Muscle of leg (tissue), 3 donors: ENCODE measurements at regions not wholly inside any gene's neighbourhood (a gene's known extent, or its start where the extent isn't known, plus 50 kb on each side); places are given as distances from the start of the nearest gene placed in this dataset.
A peak's percentile ranks its signal among the peaks of the same experiment; 100 is the strongest.

Experiments used
- DNase-seq: peaks from one replicate; pipeline ENCODE4 v3.0.0; 2013
- H3K27ac ChIP-seq: one replicate; pipeline ENCODE4 v1.5.1; 2013; ENCODE audit warnings: mild to moderate bottlenecking, low read length, control low read depth
- H3K27me3 ChIP-seq: one replicate; pipeline ENCODE4 v1.6.1; 2013; ENCODE audit warnings: low read length; ENCODE audit not compliant: control insufficient read depth, insufficient read depth
- H3K36me3 ChIP-seq: one replicate; pipeline ENCODE4 v1.6.1; 2013; ENCODE audit warnings: low read length; ENCODE audit not compliant: control insufficient read depth, insufficient read depth
- H3K4me1 ChIP-seq: one replicate; pipeline ENCODE4 v1.6.1; 2013; ENCODE audit warnings: low read length; ENCODE audit not compliant: control insufficient read depth, insufficient read depth
- H3K4me3 ChIP-seq: one replicate; pipeline ENCODE4 v1.5.1; 2013; ENCODE audit warnings: low read length, control low read depth
- H3K9me3 ChIP-seq: replicated peaks from 2 replicates; pipeline ENCODE4 v1.6.1; 2013; ENCODE audit warnings: low read depth, low read length; ENCODE audit not compliant: control insufficient read depth
- WGBS: methylation state at CpG from one replicate; pipeline ENCODE4 v1.1.5; 2013; ENCODE audit warnings: missing lambda C conversion rate; ENCODE audit not compliant: insufficient coverage; 5-methylcytosine and 5-hydroxymethylcytosine counted together

DNA sequence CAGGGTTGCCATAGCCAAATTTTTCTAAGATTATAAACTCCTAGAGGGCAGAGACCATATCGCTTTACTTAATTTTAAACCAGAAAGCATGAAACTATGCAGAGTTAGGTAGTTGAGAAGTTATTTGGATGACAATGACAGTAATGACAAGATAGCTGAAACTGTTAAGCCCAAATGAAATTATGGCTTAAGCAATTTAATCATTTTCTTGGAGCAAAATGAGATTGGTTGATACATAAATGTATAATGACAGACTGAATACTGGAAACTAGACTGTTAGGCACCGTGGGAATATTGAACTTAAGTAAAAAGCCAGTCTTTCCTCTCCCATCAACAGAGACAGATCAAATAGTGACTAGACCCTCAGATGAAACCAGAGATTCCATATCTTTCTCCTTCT lies 670.3 kb upstream of the NRSN1 start:
- H3K4me3 ChIP-seq: no peak overlapping the region
- H3K4me1 ChIP-seq: peaks cover 2% of the 10 kb centered on the region
- no peaks in the 10 kb centered on the region for H3K36me3 ChIP-seq
- no peaks in the 10 kb centered on the region for H3K27me3 ChIP-seq
- no peak overlapping the region for H3K27ac ChIP-seq
- WGBS: no CpG with 5 or more reads among the region's 2 CpGs
- no peaks in the 10 kb centered on the region for H3K9me3 ChIP-seq
- no peak for DNase-seq

GRCh38 chr6:23456396-23456795 lies 669.6 kb upstream of the NRSN1 start:
- DNase-seq: no peak
- Histone ChIP-seq H3K4me1 (peaks cover 2% of the 10 kb centered on the region), H3K36me3 (no peaks in the 10 kb centered on the region), H3K4me3 (no peak overlapping the region), H3K27ac (no peak overlapping the region), H3K9me3 (no peaks in the 10 kb centered on the region), H3K27me3 (no peaks in the 10 kb centered on the region)

- no CpG with 5 or more reads among the region's 2 CpGs for WGBS
Observed at GRCh38 chr6:23457321-23457720, 668.7 kb upstream of the NRSN1 start.

DNA sequence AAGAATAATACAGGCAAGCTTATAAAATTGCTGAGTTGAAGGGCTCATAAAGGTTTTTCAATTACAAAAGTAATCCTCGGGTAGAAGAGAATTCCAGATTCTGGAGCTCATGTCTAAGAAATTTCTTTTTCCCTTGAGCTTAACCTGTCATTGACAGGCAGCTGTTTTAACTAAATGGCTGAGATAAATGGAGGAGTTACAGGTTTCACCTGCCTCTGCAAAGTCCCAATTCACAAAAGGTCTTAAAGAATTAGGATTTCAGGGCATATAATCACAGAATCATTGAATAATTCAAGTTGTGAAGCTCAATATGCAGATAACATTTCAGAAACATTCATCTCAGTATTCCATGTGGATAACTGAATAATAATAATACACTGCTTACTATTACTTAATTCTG lies 660.1 kb upstream of the NRSN1 start:
- no peaks in the 10 kb centered on the region for H3K36me3 ChIP-seq
- WGBS: no CpG with 5 or more reads among the region's 1 CpG
- no peak overlapping the region for H3K27ac ChIP-seq
- no peaks in the 10 kb centered on the region for H3K9me3 ChIP-seq
- no peaks in the 10 kb centered on the region for H3K27me3 ChIP-seq
- H3K4me1 ChIP-seq: no peaks in the 10 kb centered on the region
- no peak overlapping the region for H3K4me3 ChIP-seq
- DNase-seq: no peak

More at GRCh38 chr6:23457321-23457720, 668.7 kb upstream of the NRSN1 start:
- Histone ChIP-seq H3K9me3 (no peaks in the 10 kb centered on the region), H3K36me3 (no peaks in the 10 kb centered on the region), H3K27me3 (no peaks in the 10 kb centered on the region), H3K4me3 (no peak overlapping the region), H3K27ac (no peak overlapping the region), H3K4me1 (peaks cover 2% of the 10 kb centered on the region)
- no peak for DNase-seq

DNA sequence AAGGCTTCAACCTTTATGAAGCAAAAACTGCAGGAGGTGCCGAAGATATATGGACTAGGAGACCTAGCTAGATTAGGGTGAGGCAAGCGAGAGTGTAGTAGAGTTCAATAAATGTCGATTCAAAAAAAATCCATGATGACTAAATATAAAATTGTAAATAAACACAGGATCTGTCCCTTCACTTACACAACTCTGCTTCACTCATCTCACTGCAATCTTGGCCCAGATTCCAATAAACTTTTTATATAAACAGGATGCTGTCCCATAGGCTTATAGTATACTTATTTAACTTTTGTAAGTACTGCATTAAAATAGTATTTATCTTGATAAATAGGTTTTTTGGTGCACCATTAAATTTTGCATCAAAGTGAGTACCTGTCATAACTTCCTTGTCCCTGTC lies 648.4 kb upstream of the NRSN1 start:
- H3K27ac ChIP-seq: no peak overlapping the region
- no CpG with 5 or more reads among the region's 3 CpGs for WGBS
- H3K9me3 ChIP-seq: no peaks in the 10 kb centered on the region
- H3K4me1 ChIP-seq: no peaks in the 10 kb centered on the region
- no peaks in the 10 kb centered on the region for H3K27me3 ChIP-seq
- H3K36me3 ChIP-seq: no peaks in the 10 kb centered on the region
- no peak for DNase-seq
- no peak overlapping the region for H3K4me3 ChIP-seq

GRCh38 chr6:23478312-23478711 lies 647.7 kb upstream of the NRSN1 start:
- no peaks in the 10 kb centered on the region for H3K4me1 ChIP-seq
- no peak overlapping the region for H3K4me3 ChIP-seq
- no peaks in the 10 kb centered on the region for H3K9me3 ChIP-seq
- WGBS: no CpG with 5 or more reads among the region's 2 CpGs
- no peaks in the 10 kb centered on the region for H3K36me3 ChIP-seq
- no peak overlapping the region for H3K27ac ChIP-seq
- DNase-seq: no peak
- no peaks in the 10 kb centered on the region for H3K27me3 ChIP-seq

DNA sequence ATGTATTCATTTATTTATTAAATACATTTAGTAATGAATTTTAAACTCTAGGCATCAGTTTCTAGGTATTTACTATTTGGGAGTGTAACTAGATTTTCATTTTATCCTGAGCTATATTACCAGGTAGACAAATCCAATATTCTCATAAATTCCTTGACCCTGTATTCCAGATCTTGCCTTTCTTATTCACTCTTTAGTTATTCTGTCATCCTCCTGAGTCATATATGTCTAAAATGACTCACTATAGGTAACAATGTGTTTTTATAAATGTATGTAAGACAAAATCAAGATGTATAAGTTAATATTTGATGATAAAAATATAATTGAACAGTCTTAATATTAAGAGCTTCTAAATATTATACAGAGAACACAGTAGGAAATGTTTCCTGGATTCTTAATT lies 642.1 kb upstream of the NRSN1 start:
- DNase-seq: no peak
- Histone ChIP-seq H3K9me3 (no peaks in the 10 kb centered on the region), H3K4me3 (no peak overlapping the region), H3K36me3 (no peaks in the 10 kb centered on the region), H3K27ac (no peak overlapping the region), H3K4me1 (no peaks in the 10 kb centered on the region), H3K27me3 (no peaks in the 10 kb centered on the region)

DNA sequence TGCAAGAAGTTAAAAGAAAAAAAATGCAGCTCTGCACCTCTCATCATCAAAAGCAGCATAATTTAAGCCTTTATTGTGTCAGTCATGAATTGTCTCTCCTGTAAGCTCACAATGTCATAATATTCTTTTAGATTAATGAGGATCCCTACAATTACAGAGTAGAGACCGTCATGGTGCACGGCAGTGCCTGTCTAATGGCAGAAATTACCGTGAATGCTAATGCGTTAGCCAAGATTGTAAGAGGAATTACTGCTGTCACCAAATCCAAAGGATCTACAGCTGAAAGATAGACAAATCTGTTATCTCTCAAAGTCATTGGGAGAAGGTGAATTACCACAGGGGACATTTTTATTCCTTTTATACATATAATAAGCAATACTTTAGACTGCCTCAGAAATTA lies 631.6 kb upstream of the NRSN1 start:
- DNase-seq: no peak
- no CpG with 5 or more reads among the region's 4 CpGs for WGBS
- no peaks in the 10 kb centered on the region for H3K4me1 ChIP-seq

DNA sequence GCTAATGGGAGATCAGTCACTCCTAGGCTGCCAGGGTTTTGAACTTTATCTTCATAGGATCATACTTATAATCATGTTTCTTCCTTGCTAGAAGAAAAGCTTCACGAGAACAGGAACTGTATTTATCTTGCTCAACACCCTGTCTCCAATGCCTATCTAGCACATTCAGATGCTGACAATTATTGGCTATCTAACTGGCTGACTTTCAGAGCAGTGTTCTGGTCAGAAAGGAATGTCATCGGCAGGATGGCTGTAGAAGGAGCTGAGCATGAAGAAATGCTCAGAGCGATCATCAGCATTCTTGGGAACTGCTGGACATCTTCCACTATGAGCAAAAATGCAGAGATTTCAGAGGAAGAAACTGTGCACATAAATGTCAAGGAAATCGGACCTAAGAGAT lies 628.0 kb upstream of the NRSN1 start:
- no peaks in the 10 kb centered on the region for H3K36me3 ChIP-seq
- no peaks in the 10 kb centered on the region for H3K27me3 ChIP-seq
- no peak overlapping the region for H3K4me3 ChIP-seq
- H3K27ac ChIP-seq: no peak overlapping the region
- DNase-seq: peak; percentile 33
- H3K9me3 ChIP-seq: no peaks in the 10 kb centered on the region
- H3K4me1 ChIP-seq: no peaks in the 10 kb centered on the region
- WGBS: 32% methylated on average over 2 of the region's 4 CpGs

More for the DNA sequence above, 631.6 kb upstream of the NRSN1 start:
- no peaks in the 10 kb centered on the region for H3K27me3 ChIP-seq
- no peak overlapping the region for H3K4me3 ChIP-seq
- no peak overlapping the region for H3K27ac ChIP-seq
- H3K9me3 ChIP-seq: peaks cover 4% of the 10 kb centered on the region
- no peaks in the 10 kb centered on the region for H3K36me3 ChIP-seq

GRCh38 chr6:23499549-23499948 lies 626.5 kb upstream of the NRSN1 start:
- Histone ChIP-seq H3K9me3 (no peaks in the 10 kb centered on the region), H3K27me3 (no peaks in the 10 kb centered on the region), H3K36me3 (no peaks in the 10 kb centered on the region), H3K4me3 (no peak overlapping the region), H3K27ac (no peak overlapping the region), H3K4me1 (no peaks in the 10 kb centered on the region)
- no peak for DNase-seq
- WGBS: no CpG with 5 or more reads among the region's 1 CpG

- DNase-seq: no peak
- WGBS: 83% methylated on average over 1 of the region's 1 CpG
- Histone ChIP-seq H3K4me3 (no peak overlapping the region), H3K9me3 (no peaks in the 10 kb centered on the region), H3K36me3 (no peaks in the 10 kb centered on the region), H3K27me3 (no peaks in the 10 kb centered on the region), H3K27ac (no peak overlapping the region), H3K4me1 (no peaks in the 10 kb centered on the region)
Observed at GRCh38 chr6:23503173-23503572, 622.8 kb upstream of the NRSN1 start.
